IgD-negative memory B cell (primary cell): ENCODE measurements at regions not wholly inside any gene's neighbourhood (a gene's known extent, or its start where the extent isn't known, plus 50 kb on each side); places are given as distances from the start of the nearest gene placed in this dataset.

Experiments used
- H3K27ac Mint-ChIP-seq, 3 donors: one replicate each; pipeline ENCODE4 v1.8.0; 2020 to 2022; ENCODE audit warnings: mild to moderate bottlenecking in 3 of 3, mixed read lengths in 3 of 3, moderate library complexity in 1 of 3
- H3K27me3 Mint-ChIP-seq: one replicate; pipeline ENCODE4 v1.8.0; 2021; ENCODE audit warnings: mixed read lengths
- H3K36me3 Mint-ChIP-seq: one replicate; pipeline ENCODE4 v1.8.0; 2020; ENCODE audit warnings: mild to moderate bottlenecking, mixed read lengths
- H3K4me1 Mint-ChIP-seq, 3 donors: one replicate each; pipeline ENCODE4 v1.8.0; 2020 to 2022; ENCODE audit warnings: mixed read lengths in 3 of 3, mild to moderate bottlenecking in 1 of 3
- H3K4me3 Mint-ChIP-seq, 4 donors: one replicate each; pipeline ENCODE4 v1.8.0; 2020 to 2022; ENCODE audit warnings: mild to moderate bottlenecking in 4 of 4, mixed read lengths in 4 of 4, moderate library complexity in 3 of 4
- H3K9me3 Mint-ChIP-seq, 3 donors: one replicate each; pipeline ENCODE4 v1.8.0; 2020 to 2021; ENCODE audit warnings: mixed read lengths in 3 of 3, mild to moderate bottlenecking in 1 of 3

- no peaks in the 10 kb centered on the region for H3K9me3 Mint-ChIP-seq
- H3K27me3 Mint-ChIP-seq = no peaks in the 10 kb centered on the region
- H3K27ac Mint-ChIP-seq = no peak overlapping the region
- H3K36me3 Mint-ChIP-seq = no peaks in the 10 kb centered on the region
- no peak overlapping the region for H3K4me3 Mint-ChIP-seq
- H3K4me1 Mint-ChIP-seq = peaks cover 0 to 2% (median 0%) of the 10 kb centered on the region in 3 donors
Measured at GRCh38 chr14:55963295-55963694, 154.9 kb upstream of the PELI2 start.

GRCh38 chr14:55964091-55964490, 154.1 kb upstream of the PELI2 start:
- Mint-ChIP-seq H3K27ac (no peak overlapping the region), H3K9me3 (no peaks in the 10 kb centered on the region), H3K36me3 (no peaks in the 10 kb centered on the region), H3K4me1 (peaks cover 0 to 2% (median 0%) of the 10 kb centered on the region in 3 donors), H3K27me3 (no peaks in the 10 kb centered on the region), H3K4me3 (no peak overlapping the region)

- Mint-ChIP-seq H3K4me1 (peaks cover 0 to 2% (median 0%) of the 10 kb centered on the region in 3 donors), H3K4me3 (no peak overlapping the region), H3K36me3 (no peaks in the 10 kb centered on the region), H3K9me3 (no peaks in the 10 kb centered on the region), H3K27me3 (no peaks in the 10 kb centered on the region), H3K27ac (no peak overlapping the region)
Measured at GRCh38 chr14:55964821-55965220, 153.4 kb upstream of the PELI2 start.

DNA sequence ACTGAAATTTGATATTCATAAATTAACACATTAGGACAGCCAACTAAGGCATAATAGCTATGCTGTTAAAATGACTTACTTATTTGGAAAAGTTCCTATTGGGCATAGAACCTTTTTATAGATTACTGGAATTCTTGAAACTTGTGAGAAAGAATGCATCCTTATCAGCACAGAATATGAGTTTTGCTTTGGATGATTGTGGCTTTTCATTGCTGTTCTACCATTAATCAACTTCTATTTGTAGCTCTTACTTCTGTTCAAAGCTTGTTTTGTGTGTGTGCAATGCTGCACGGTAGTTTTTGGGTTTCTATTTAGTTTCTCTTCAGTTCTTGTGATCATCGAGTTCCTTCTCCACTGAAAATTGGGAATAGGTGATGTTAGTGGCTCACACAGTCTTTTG, 152.4 kb upstream of the PELI2 start:
- Mint-ChIP-seq H3K36me3 (no peaks in the 10 kb centered on the region), H3K27me3 (no peaks in the 10 kb centered on the region), H3K4me1 (peaks cover 0 to 2% (median 0%) of the 10 kb centered on the region in 3 donors)

DNA sequence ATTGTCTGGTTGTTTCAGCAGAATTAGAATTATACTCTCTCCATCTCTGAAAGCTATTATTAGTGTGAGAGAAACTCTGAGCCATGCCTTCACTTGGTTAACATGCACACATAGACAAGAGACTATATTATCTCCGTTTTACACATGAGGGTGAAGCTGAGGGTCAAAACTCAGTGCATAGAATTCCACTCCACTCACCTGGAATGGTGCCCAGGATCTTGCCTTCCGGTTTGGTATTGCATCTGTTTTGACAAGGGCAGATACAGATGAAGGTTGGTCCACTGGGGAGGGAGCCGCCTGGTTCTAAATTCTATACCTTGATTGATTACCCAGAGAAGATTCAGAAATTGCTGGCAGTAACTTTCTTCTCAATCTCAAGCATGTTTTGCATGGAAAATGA, 149.5 kb upstream of the PELI2 start:
- Mint-ChIP-seq H3K4me1 (peaks cover 0 to 2% (median 0%) of the 10 kb centered on the region in 3 donors), H3K36me3 (no peaks in the 10 kb centered on the region), H3K4me3 (no peak overlapping the region), H3K27me3 (peaks cover 2% of the 10 kb centered on the region), H3K9me3 (no peaks in the 10 kb centered on the region), H3K27ac (no peak overlapping the region)

More for the DNA sequence above, 152.4 kb upstream of the PELI2 start:
- H3K9me3 Mint-ChIP-seq = no peaks in the 10 kb centered on the region
- no peak overlapping the region for H3K27ac Mint-ChIP-seq
- no peak overlapping the region for H3K4me3 Mint-ChIP-seq

- H3K4me3 Mint-ChIP-seq = no peak overlapping the region
- no peak overlapping the region for H3K27ac Mint-ChIP-seq
- peaks cover 2% of the 10 kb centered on the region for H3K27me3 Mint-ChIP-seq
- H3K36me3 Mint-ChIP-seq = no peaks in the 10 kb centered on the region
- H3K4me1 Mint-ChIP-seq = no peaks in the 10 kb centered on the region
- no peaks in the 10 kb centered on the region for H3K9me3 Mint-ChIP-seq
Measured at GRCh38 chr14:55973285-55973800, 144.9 kb upstream of the PELI2 start.

DNA sequence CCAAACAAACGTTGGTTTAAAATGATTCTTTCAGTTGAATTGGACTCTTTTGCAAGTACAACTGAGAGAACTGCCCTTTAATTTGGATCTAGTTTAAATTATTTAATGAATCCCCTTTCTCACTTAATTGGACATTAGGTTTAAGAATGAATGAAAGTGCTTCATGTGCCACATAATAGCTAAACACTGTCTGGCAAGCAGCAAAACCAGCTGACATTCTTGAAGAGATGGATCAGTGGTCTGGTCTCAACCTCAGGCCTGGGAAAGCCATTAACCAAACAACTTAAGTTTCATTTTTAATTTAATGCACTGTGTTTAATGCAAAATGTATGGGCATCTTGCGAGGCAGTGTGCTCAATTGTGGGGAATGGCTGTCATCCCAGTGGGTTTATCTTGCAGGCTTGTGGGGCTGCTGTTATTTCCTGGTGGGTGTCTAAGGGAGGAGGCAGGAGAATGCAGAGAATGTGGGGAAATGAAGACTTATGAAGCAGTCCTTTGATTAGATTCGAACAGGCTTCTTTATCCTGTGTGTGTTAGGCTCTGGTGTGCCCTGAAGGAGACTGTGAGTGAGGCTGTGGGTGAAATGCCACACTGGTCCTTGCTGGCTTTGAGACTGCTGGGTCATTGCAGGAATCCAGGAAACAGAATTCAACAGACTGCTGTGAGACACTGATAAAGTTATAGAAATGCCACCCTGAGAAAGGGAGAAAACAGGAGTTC, 144.1 kb upstream of the PELI2 start:
- Mint-ChIP-seq H3K9me3 (no peaks in the 10 kb centered on the region), H3K27me3 (peaks cover 2% of the 10 kb centered on the region), H3K27ac (no peak overlapping the region), H3K4me3 (no peak overlapping the region), H3K4me1 (no peaks in the 10 kb centered on the region), H3K36me3 (no peaks in the 10 kb centered on the region)

DNA sequence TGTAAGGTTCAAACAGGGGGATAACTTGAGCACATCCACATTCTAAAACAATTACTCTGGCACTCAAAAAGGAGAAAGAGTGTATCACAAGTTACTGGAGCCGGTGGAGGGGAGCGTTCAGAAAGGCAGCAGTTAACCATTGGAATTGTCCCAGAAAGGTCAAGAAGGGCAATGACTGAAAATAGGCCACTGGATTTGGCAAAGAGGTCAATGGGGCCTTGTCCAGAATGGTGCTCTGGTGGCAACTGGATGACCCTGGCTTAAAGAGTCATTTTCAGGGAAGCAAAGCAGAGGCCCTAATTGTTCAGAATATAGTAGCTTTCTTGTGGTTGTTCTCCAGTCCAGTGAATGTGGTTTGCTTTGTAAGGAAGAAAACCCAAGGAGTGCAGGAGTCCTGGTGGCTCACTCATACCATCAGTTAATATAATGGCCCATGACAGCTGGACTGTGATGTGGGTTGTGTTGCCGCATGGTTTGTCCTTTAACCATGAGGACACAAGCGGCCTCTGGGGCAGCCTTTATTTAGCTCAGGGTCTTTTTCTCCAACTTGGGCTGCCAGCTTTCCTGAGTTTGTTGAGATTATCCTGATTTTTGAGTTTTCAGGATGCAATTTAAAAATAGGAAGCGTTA, 142.8 kb upstream of the PELI2 start:
- no peak overlapping the region for H3K27ac Mint-ChIP-seq
- peaks cover 2% of the 10 kb centered on the region for H3K27me3 Mint-ChIP-seq
- peaks cover 0 to 2% (median 0%) of the 10 kb centered on the region in 3 donors for H3K9me3 Mint-ChIP-seq
- H3K36me3 Mint-ChIP-seq = no peaks in the 10 kb centered on the region
- H3K4me3 Mint-ChIP-seq = no peak overlapping the region
- no peaks in the 10 kb centered on the region for H3K4me1 Mint-ChIP-seq

DNA sequence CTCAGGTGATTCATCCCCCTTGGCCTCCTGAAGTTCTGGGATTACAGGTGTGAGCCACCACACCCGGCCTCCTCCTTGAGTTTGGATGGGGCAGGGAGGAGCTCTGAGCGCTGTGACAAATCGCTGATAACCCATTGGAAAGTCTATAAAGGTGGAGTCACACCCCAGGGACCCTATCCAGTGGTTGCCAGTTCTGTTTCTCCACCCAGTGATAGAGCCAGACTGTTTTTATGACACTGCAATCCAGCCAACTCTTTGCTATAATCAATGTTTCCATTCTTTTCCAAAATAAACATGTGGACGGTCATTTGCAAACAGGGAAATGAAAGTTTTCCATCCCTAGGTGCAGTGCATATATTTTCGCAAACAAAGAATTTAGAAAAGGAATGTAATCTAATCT, 142.0 kb upstream of the PELI2 start:
- Mint-ChIP-seq H3K27ac (no peak overlapping the region), H3K4me3 (no peak overlapping the region), H3K36me3 (no peaks in the 10 kb centered on the region), H3K4me1 (no peaks in the 10 kb centered on the region), H3K9me3 (peaks cover 0 to 9% (median 0%) of the 10 kb centered on the region in 3 donors), H3K27me3 (peaks cover under 1% of the 10 kb centered on the region)

GRCh38 chr14:55976655-55977054, 141.6 kb upstream of the PELI2 start:
- peaks cover 0 to 13% (median 0%) of the 10 kb centered on the region in 3 donors for H3K9me3 Mint-ChIP-seq
- H3K27ac Mint-ChIP-seq = no peak overlapping the region
- no peaks in the 10 kb centered on the region for H3K36me3 Mint-ChIP-seq
- no peaks in the 10 kb centered on the region for H3K27me3 Mint-ChIP-seq
- no peak overlapping the region for H3K4me3 Mint-ChIP-seq
- H3K4me1 Mint-ChIP-seq = no peaks in the 10 kb centered on the region

DNA sequence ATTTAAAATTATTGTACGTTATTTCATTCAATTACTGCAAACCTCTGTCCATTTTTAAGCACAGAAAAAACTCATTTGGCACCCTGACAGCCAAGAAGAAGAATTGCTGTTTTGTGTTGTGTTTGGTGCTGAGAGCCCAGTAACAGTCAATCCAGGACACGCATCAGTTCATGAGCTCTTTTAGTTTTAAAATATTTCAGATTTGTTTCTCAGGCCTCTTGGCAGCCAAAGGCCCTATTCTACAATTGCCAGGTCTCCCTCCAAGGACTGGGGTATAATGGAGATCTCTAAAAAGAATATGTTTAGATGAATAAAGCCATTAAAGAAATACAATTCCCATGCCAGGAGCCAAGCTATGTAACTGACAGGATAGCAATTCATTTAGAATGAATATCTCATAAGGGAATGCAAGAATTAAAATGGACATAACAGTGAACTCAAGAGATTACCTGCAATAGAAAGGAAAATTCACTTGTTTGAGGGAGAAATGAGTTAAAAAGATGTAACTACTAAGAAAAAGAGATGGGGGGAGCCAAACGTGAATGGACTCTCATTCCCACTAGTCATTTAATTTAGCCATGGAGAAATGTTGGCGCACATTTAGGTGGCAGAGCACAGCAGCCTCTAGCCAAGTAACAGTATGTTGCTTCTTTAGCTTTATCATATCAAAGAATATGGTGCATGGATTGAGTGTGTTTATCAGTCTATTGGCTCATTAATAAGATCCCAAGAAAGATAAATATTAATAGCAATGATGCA, 140.6 kb upstream of the PELI2 start:
- H3K27ac Mint-ChIP-seq = no peak overlapping the region
- H3K4me1 Mint-ChIP-seq = no peaks in the 10 kb centered on the region
- no peak overlapping the region for H3K4me3 Mint-ChIP-seq
- no peaks in the 10 kb centered on the region for H3K27me3 Mint-ChIP-seq
- peaks cover 0 to 13% (median 0%) of the 10 kb centered on the region in 3 donors for H3K9me3 Mint-ChIP-seq
- no peaks in the 10 kb centered on the region for H3K36me3 Mint-ChIP-seq

GRCh38 chr14:55979096-55979495, 139.1 kb upstream of the PELI2 start:
- H3K9me3 Mint-ChIP-seq = peaks cover 0 to 13% (median 0%) of the 10 kb centered on the region in 3 donors
- H3K4me3 Mint-ChIP-seq = no peak overlapping the region
- H3K27ac Mint-ChIP-seq = no peak overlapping the region
- H3K36me3 Mint-ChIP-seq = no peaks in the 10 kb centered on the region
- no peaks in the 10 kb centered on the region for H3K4me1 Mint-ChIP-seq
- H3K27me3 Mint-ChIP-seq = peaks cover 1% of the 10 kb centered on the region

DNA sequence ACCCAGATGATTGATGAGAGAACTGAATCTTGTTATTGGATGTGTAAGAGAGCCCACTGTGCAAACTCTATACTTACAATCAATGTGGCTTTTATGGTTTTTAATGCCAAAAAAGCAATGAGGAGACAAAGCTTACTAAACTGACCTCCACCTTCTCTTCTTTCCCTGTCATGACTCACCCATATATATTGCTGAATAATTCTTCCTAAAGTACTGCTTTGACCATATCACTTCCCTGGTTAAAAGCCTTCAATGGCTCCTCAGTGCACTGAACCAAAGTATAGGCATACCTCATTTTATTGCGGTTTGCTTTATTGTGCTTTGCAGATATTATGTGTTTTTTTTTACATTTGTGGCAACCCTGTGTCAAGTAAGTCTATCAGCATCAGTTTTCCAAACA, 138.4 kb upstream of the PELI2 start:
- H3K36me3 Mint-ChIP-seq = no peaks in the 10 kb centered on the region
- no peaks in the 10 kb centered on the region for H3K4me1 Mint-ChIP-seq
- H3K4me3 Mint-ChIP-seq = no peak overlapping the region
- peaks cover 0 to 13% (median 0%) of the 10 kb centered on the region in 3 donors for H3K9me3 Mint-ChIP-seq
- H3K27ac Mint-ChIP-seq = no peak overlapping the region
- peaks cover 8% of the 10 kb centered on the region for H3K27me3 Mint-ChIP-seq

DNA sequence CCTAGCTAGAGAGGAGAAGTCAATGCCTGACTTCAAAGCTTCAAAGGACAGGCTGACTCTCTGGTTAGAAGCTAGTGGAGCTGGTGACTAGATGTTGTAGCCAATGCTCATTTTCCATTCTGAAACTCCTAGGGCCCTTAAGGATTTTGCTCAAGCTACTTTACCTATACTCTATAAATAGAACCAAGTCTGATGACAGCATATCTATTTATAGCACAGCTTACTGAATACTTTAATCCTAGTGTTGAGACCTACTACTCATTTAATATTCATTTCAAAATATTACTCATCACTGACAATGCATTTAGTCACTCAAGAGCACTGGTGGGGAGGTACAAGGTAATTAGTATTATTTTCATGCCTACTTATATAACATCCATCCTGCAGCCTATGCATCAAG, 137.2 kb upstream of the PELI2 start:
- H3K36me3 Mint-ChIP-seq = no peaks in the 10 kb centered on the region
- H3K4me1 Mint-ChIP-seq = no peaks in the 10 kb centered on the region
- H3K27me3 Mint-ChIP-seq = peaks cover 12% of the 10 kb centered on the region
- no peak overlapping the region for H3K4me3 Mint-ChIP-seq
- H3K9me3 Mint-ChIP-seq = peaks cover 0 to 13% (median 0%) of the 10 kb centered on the region in 3 donors
- H3K27ac Mint-ChIP-seq = no peak overlapping the region

- no peak overlapping the region for H3K27ac Mint-ChIP-seq
- H3K4me1 Mint-ChIP-seq = no peaks in the 10 kb centered on the region
- peaks cover 0 to 5% (median 0%) of the 10 kb centered on the region in 3 donors for H3K9me3 Mint-ChIP-seq
- H3K4me3 Mint-ChIP-seq = no peak overlapping the region
- no peaks in the 10 kb centered on the region for H3K36me3 Mint-ChIP-seq
- peaks cover 12% of the 10 kb centered on the region for H3K27me3 Mint-ChIP-seq
Measured at GRCh38 chr14:55986069-55986468, 132.1 kb upstream of the PELI2 start.
